CD4-positive, alpha-beta T cell (primary cell): ENCODE measurements at regions not wholly inside any gene's neighbourhood (a gene's known extent, or its start where the extent isn't known, plus 50 kb on each side); places are given as distances from the start of the nearest gene placed in this dataset.

Source experiments
- ATAC-seq: fragments of 200-7000 bp; cut with Tn5 transposase; one replicate; pipeline ENCODE4 v1.10.0; 2022; ENCODE audit warnings: mild to moderate bottlenecking; ENCODE audit not compliant: poor library complexity
- CTCF ChIA-PET: fragments of 350-600 bp; sonication (Branson Sonifier 250); formaldehyde crosslinking; loops from one replicate; lab custom pipeline; 2021; ENCODE audit warnings: antibody characterized with exemption, inconsistent platforms; lab: Charles Lee
- POLR2A ChIA-PET: fragments of 350-600 bp; sonication (Branson Sonifier 250); formaldehyde crosslinking; loops from one replicate; lab custom pipeline; 2021; ENCODE audit warnings: antibody characterized with exemption, inconsistent platforms; lab: Charles Lee
- DNase-seq, 14 experiments: peaks; one replicate each; pipeline ENCODE4 v3.0.0-alpha.2; 2013 to 2020; ENCODE audit warnings: mixed read lengths in 2 of 14
- H3K27ac ChIP-seq, 2 donors: one replicate each; pipeline versions ENCODE4 v1.5.1 to v1.7.0; 2013; ENCODE audit warnings: low read length in 2 of 2, low read depth in 1 of 2, mild to moderate bottlenecking in 1 of 2
- H3K27me3 ChIP-seq, 2 experiments: 1 replicate in 1 of 2; 2 replicates in 1 of 2; pipeline versions ENCODE4 v1.6.1 to v1.7.0; 2013; ENCODE audit warnings: low read length in 2 of 2, control low read depth in 1 of 2, mild to moderate bottlenecking in 1 of 2, moderate library complexity in 1 of 2; ENCODE audit not compliant: insufficient read depth in 2 of 2, control insufficient read depth in 1 of 2
- H3K36me3 ChIP-seq: one replicate; pipeline ENCODE4 v1.6.1; 2013; ENCODE audit warnings: low read length, control low read depth; ENCODE audit not compliant: insufficient read depth
- H3K4me1 ChIP-seq: one replicate; pipeline ENCODE4 v1.6.1; 2013; ENCODE audit warnings: low read length, control low read depth; ENCODE audit not compliant: insufficient read depth
- H3K4me3 ChIP-seq: one replicate; pipeline ENCODE4 v1.5.1; 2013; ENCODE audit warnings: mild to moderate bottlenecking, low read length, moderate library complexity
- H3K9me3 ChIP-seq, 2 experiments: 1 replicate in 1 of 2; 2 replicates in 1 of 2; pipeline versions ENCODE4 v1.6.1 to v1.7.0; 2013; ENCODE audit warnings: low read length in 2 of 2, mild to moderate bottlenecking in 2 of 2, control low read depth in 1 of 2, moderate library complexity in 1 of 2; ENCODE audit not compliant: control insufficient read depth in 1 of 2, insufficient read depth in 1 of 2
- H3K27ac Mint-ChIP-seq: one replicate; pipeline ENCODE4 v1.8.0; 2020; ENCODE audit warnings: mixed read lengths
- H3K27me3 Mint-ChIP-seq: one replicate; pipeline ENCODE4 v1.8.0; 2021; ENCODE audit warnings: mixed read lengths
- H3K36me3 Mint-ChIP-seq: one replicate; pipeline ENCODE4 v1.8.0; 2021; ENCODE audit warnings: low read depth, mixed read lengths
- H3K4me1 Mint-ChIP-seq: one replicate; pipeline ENCODE4 v1.8.0; 2021; ENCODE audit warnings: low read depth, mixed read lengths
- H3K4me3 Mint-ChIP-seq: one replicate; pipeline ENCODE4 v1.8.0; 2020; ENCODE audit warnings: mild to moderate bottlenecking, mixed read lengths
- H3K9me3 Mint-ChIP-seq: one replicate; pipeline ENCODE4 v1.8.0; 2020; ENCODE audit warnings: mixed read lengths
- intact Hi-C, 2 experiments: fragments of 100-400 bp; cut with DNase I in 1 of 2; cut with micrococcal nuclease in 1 of 2; formaldehyde crosslinking; loops; one replicate each; pipeline versions ENCODE4 v1.15.1 to v1.9.0; 2023 to 2025; cut with DNase I, micrococcal nuclease
- TF ChIP-seq, protein P1 (sequence below): fragments of 200-600 bp; IDR thresholded peaks from one replicate; pipeline ENCODE4 v1.8.0; 2022; ENCODE audit warnings: antibody characterized with exemption, mild to moderate bottlenecking

DNA sequence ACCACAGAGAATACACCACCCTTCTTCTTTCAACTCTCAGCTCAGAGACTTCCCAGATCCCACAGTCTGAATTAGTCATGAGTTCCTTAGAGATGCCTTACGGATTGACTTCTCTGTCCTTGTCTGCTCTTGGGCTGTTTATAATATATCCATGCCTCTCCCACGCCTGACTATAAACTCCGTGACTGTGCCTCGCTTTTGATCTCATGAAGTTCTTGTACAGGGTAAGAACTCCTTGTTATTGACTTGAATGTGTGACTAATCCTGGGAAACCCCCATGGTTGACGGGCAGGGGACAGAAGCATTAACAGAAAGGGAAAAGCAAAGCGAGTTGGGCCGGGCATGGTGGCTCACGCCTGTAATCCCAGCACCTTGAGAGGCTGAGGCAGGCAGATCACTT lies 62.4 kb upstream of the POU2AF1 start:
- CTCF ChIA-PET: no interaction called here
- no peaks in the 10 kb centered on the region for H3K36me3 ChIP-seq
- peaks cover 30% of the 10 kb centered on the region for H3K4me1 Mint-ChIP-seq
- no peak overlapping the region for H3K4me3 Mint-ChIP-seq
- intact Hi-C loops: loop anchor here in 1 of 2 experiments (10.0 kb wide), 1 partner anchor 1237 kb away; no protein-coding TSS in a partner anchor
- no peak for ATAC-seq
- H3K9me3 Mint-ChIP-seq: no peaks in the 10 kb centered on the region
- no peak overlapping the region for H3K27ac ChIP-seq
- H3K4me1 ChIP-seq: peaks cover 19% of the 10 kb centered on the region
- POLR2A ChIA-PET: no interaction called here
- H3K27me3 ChIP-seq: no peaks in the 10 kb centered on the region
- TF ChIP-seq, protein P1, sequence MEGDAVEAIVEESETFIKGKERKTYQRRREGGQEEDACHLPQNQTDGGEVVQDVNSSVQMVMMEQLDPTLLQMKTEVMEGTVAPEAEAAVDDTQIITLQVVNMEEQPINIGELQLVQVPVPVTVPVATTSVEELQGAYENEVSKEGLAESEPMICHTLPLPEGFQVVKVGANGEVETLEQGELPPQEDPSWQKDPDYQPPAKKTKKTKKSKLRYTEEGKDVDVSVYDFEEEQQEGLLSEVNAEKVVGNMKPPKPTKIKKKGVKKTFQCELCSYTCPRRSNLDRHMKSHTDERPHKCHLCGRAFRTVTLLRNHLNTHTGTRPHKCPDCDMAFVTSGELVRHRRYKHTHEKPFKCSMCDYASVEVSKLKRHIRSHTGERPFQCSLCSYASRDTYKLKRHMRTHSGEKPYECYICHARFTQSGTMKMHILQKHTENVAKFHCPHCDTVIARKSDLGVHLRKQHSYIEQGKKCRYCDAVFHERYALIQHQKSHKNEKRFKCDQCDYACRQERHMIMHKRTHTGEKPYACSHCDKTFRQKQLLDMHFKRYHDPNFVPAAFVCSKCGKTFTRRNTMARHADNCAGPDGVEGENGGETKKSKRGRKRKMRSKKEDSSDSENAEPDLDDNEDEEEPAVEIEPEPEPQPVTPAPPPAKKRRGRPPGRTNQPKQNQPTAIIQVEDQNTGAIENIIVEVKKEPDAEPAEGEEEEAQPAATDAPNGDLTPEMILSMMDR: no peak
- no peaks in the 10 kb centered on the region for H3K36me3 Mint-ChIP-seq
- H3K4me3 ChIP-seq: no peak overlapping the region
- DNase-seq: peak in 1 of 14 experiments; percentile 19
- no peak overlapping the region for H3K27ac Mint-ChIP-seq
- H3K9me3 ChIP-seq: no peaks in the 10 kb centered on the region
- H3K27me3 Mint-ChIP-seq: no peaks in the 10 kb centered on the region

DNA sequence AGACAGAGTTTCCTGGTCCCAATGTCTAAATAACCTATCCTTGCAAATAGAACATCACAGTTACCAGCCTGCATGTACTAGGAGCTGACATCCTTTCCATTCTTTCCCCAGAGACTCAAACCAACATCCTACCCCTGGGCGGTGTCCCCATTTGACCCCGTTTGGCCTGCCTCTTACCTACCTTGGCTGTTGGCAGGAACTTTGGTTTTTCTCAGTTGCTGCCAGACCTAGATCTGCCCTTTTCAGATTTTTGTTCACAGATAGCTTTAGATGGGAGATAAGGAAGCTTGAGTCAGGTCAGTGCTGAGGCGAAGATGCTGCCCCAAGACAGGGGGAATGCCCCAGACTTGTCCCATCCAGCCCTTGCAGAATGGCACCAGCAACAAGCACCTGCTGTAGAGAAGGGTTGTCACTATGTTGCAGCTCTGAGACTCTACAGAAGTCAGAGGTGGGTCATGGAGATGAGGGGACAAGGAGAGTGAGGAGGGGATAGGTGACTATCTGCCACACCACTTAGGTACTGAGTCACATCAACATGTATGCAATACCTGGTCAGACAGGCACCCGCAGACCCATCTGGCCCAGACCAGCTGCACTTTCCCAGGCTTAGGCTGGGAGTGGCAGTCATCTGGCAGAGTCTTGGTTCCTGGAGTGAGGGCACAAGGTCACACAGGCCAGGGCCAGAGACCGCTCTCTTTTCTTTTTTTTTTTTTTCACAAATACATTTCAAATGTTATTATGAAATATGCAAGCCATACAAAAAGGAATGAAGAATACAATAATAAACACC lies 61.5 kb upstream of the POU2AF1 start:
- no peak for ATAC-seq
- no peaks in the 10 kb centered on the region for H3K36me3 ChIP-seq
- no peak overlapping the region for H3K4me3 Mint-ChIP-seq

DNA sequence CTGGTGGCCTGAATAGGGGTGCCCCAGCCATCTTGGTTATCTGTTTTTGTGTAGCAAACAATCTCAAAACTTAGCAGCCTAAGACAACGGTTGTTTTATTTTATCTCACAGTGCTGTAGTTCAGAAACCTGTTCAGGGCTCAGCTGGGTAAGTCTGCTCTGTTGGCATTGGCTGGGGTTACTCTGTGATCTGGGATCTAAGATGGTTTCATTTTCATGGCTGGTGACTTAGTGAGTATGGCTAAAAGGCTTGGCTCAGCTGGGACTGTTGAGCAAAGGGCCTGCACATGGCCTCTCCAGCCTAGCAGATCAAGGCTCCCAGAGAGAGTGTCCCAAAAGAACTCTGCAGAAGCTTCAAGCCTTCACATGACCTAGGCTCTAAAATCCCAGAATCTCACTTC lies 60.8 kb upstream of the POU2AF1 start:
- H3K27ac ChIP-seq: no peak overlapping the region
- Mint-ChIP-seq H3K4me1 (peaks cover 19% of the 10 kb centered on the region), H3K27me3 (no peaks in the 10 kb centered on the region), H3K9me3 (no peaks in the 10 kb centered on the region), H3K36me3 (no peaks in the 10 kb centered on the region), H3K27ac (no peak overlapping the region), H3K4me3 (no peak overlapping the region)
- H3K9me3 ChIP-seq: no peaks in the 10 kb centered on the region
- H3K4me1 ChIP-seq: peaks cover 11% of the 10 kb centered on the region
- POLR2A ChIA-PET: no interaction called here
- H3K36me3 ChIP-seq: no peaks in the 10 kb centered on the region
- intact Hi-C loops: loop anchor here in 1 of 2 experiments (10.0 kb wide), 1 partner anchor 1235 kb away; no protein-coding TSS in a partner anchor
- DNase-seq: no peak
- TF ChIP-seq, protein P1: no peak
- no peak overlapping the region for H3K4me3 ChIP-seq
- CTCF ChIA-PET: no interaction called here
- H3K27me3 ChIP-seq: no peaks in the 10 kb centered on the region
- ATAC-seq: no peak

More for the DNA sequence above, 61.5 kb upstream of the POU2AF1 start:
- no peaks in the 10 kb centered on the region for H3K36me3 Mint-ChIP-seq
- ChIA-PET POLR2A (no interaction called here), CTCF (no interaction called here)
- H3K4me3 ChIP-seq: no peak overlapping the region
- DNase-seq: no peak
- H3K27ac Mint-ChIP-seq: no peak overlapping the region
- no peak overlapping the region for H3K27ac ChIP-seq
- no peaks in the 10 kb centered on the region for H3K27me3 Mint-ChIP-seq
- H3K9me3 ChIP-seq: no peaks in the 10 kb centered on the region
- intact Hi-C loops: loop anchor here in 1 of 2 experiments (10.0 kb wide), 1 partner anchor 1236 kb away; no protein-coding TSS in a partner anchor
- H3K9me3 Mint-ChIP-seq: no peaks in the 10 kb centered on the region
- TF ChIP-seq, protein P1: no peak
- H3K4me1 Mint-ChIP-seq: peaks cover 21% of the 10 kb centered on the region
- no peaks in the 10 kb centered on the region for H3K27me3 ChIP-seq
- H3K4me1 ChIP-seq: peaks cover 12% of the 10 kb centered on the region
